GM18951 (cell line): ENCODE measurements at regions not wholly inside any gene's neighbourhood (a gene's known extent, or its start where the extent isn't known, plus 50 kb on each side); places are given as distances from the start of the nearest gene placed in this dataset.

Experiments
- POLR2A ChIP-seq: IDR thresholded peaks from 4 replicates; pipeline ENCODE4 v1.6.1; 2011; ENCODE audit warnings: mild to moderate bottlenecking; ENCODE audit not compliant: insufficient read length, insufficient read depth; ENCODE audit errors: extremely low read depth
- in situ Hi-C: fragments of 300-500 bp; cut with MboI; formaldehyde crosslinking; loops from one replicate; pipeline ENCODE4 v1.12.0; 2022; ENCODE audit warnings: low sequenced_read_pairs, mixed read lengths, inconsistent platforms; ENCODE audit not compliant: unreplicated experiment

GRCh38 chr4:138821331-138821730 is 194.2 kb upstream of the NOCT start:
- in situ Hi-C loops: no loop called here
- TF ChIP-seq POLR2A: no peak

- no peak for TF ChIP-seq POLR2A
- in situ Hi-C loops: no loop called here
These were observed 198.7 kb upstream of the NOCT start for GRCh38 chr4:138816875-138817274.

- in situ Hi-C loops: no loop called here
- no peak for TF ChIP-seq POLR2A
These were observed 199.8 kb upstream of the NOCT start for GRCh38 chr4:138815811-138816210.

- no peak for TF ChIP-seq POLR2A
- in situ Hi-C loops: no loop called here
These were observed 209.8 kb upstream of the NOCT start for GRCh38 chr4:138805736-138806135.

GRCh38 chr4:138804711-138805110 is 210.9 kb upstream of the NOCT start:
- in situ Hi-C loops: no loop called here
- no peak for TF ChIP-seq POLR2A

- no peak for TF ChIP-seq POLR2A
- in situ Hi-C loops: no loop called here
These were observed 212.5 kb upstream of the NOCT start for GRCh38 chr4:138803051-138803450.

- in situ Hi-C loops: no loop called here
- TF ChIP-seq POLR2A: no peak
These were observed 213.1 kb upstream of the NOCT start for GRCh38 chr4:138802499-138802898.

- in situ Hi-C loops: no loop called here
- no peak for TF ChIP-seq POLR2A
These were observed 215.2 kb upstream of the NOCT start for GRCh38 chr4:138800421-138800820.

GRCh38 chr4:138798404-138798803 is 217.2 kb upstream of the NOCT start:
- no peak for TF ChIP-seq POLR2A
- in situ Hi-C loops: no loop called here

- TF ChIP-seq POLR2A: no peak
These were observed 217.9 kb upstream of the NOCT start for GRCh38 chr4:138797646-138798045.

GRCh38 chr4:138796761-138797160 is 218.8 kb upstream of the NOCT start:
- no peak for TF ChIP-seq POLR2A
- in situ Hi-C loops: no loop called here

More at GRCh38 chr4:138797646-138798045, 217.9 kb upstream of the NOCT start:
- in situ Hi-C loops: no loop called here

- in situ Hi-C loops: no loop called here
- no peak for TF ChIP-seq POLR2A
These were observed 224.8 kb upstream of the NOCT start for GRCh38 chr4:138790706-138791340.

GRCh38 chr4:138789796-138790195 is 225.8 kb upstream of the NOCT start:
- no peak for TF ChIP-seq POLR2A
- in situ Hi-C loops: no loop called here

- TF ChIP-seq POLR2A: no peak
- in situ Hi-C loops: no loop called here
These were observed 226.7 kb upstream of the NOCT start for GRCh38 chr4:138788857-138789256.
